ENCODE measurements at regions not wholly inside any gene's neighbourhood (a gene's known extent, or its start where the extent isn't known, plus 50 kb on each side); places are given as distances from the start of the nearest gene placed in this dataset.

GRCh38 chr9:706606-707459 is 134.7 kb upstream of the DMRT1 start:
- Histone ChIP-seq H3K9me3 (ENCODE audit: control insufficient read depth, low read length) (no peaks in the 10 kb centered on the region), H3K36me3 (ENCODE audit: control insufficient read depth, insufficient read depth, low read length) (peaks cover 2% of the 10 kb centered on the region), H3K4me1 (ENCODE audit: control insufficient read depth, insufficient read depth, low read length) (peaks cover 8% of the 10 kb centered on the region), H3K27me3 (ENCODE audit: control insufficient read depth, insufficient read depth, low read length) (no peaks in the 10 kb centered on the region), H3K9ac (ENCODE audit: low read length) (peak overlapping the region; percentile 4), H3K4me3 (ENCODE audit: low read length) (peak overlapping the region; percentile 61)

GRCh38 chr9:708182-708550 is 133.3 kb upstream of the DMRT1 start:
- H3K4me1 ChIP-seq (ENCODE audit: control insufficient read depth, insufficient read depth, low read length) = peaks cover 8% of the 10 kb centered on the region
- no peaks in the 10 kb centered on the region for H3K9me3 ChIP-seq (ENCODE audit: control insufficient read depth, low read length)
- peaks cover 10% of the 10 kb centered on the region for H3K36me3 ChIP-seq (ENCODE audit: control insufficient read depth, insufficient read depth, low read length)
- peak overlapping the region; percentile 42 for H3K9ac ChIP-seq (ENCODE audit: low read length)
- H3K27me3 ChIP-seq (ENCODE audit: control insufficient read depth, insufficient read depth, low read length) = no peaks in the 10 kb centered on the region
- peak overlapping the region; percentile 5 for H3K4me3 ChIP-seq (ENCODE audit: low read length)

DNA sequence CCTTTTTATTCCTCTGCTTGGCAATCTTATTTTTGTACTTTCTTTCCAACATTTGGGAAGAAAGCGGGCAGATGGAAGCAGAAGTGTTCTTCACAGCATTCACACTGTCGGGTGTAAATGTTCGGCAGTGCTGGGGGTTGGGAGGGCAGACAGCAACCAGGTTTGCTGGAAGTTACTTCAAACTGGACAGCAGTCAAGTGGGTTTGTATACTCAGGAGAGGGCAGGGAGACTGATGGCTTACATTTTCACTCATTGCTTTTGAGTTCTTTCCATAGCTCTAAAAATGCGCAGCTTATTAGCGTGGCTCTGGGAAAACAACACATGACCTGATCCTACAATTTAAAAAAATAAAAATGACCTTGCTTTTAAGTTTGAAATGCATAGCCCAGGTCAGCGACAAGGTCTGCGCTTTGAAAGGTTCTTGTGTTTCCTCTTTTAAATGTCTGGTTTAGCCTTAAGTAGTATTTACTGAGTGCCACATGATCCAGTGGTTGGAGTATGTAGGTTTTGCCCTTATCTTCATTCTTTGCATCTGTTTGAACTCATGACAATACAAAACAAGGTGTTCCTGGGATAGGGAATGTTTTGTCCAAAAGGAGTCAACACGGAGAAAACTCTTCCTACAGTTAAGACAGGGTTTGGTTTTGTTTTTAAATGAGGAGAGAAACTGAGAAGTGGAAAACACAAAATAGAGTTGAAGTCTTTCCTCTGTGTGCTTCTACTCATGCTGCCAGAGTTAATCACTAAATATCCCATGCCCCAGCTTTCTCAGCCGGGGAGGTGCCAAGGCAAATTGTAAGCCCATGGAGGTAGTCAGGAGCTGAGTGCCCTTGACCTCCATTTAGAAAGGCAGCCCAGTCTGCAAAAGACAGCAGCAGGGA is 132.7 kb upstream of the DMRT1 start:
- peak overlapping the region; percentile 5 for H3K4me3 ChIP-seq (ENCODE audit: low read length)
- H3K9me3 ChIP-seq (ENCODE audit: control insufficient read depth, low read length) = no peaks in the 10 kb centered on the region
- H3K27me3 ChIP-seq (ENCODE audit: control insufficient read depth, insufficient read depth, low read length) = no peaks in the 10 kb centered on the region
- H3K36me3 ChIP-seq (ENCODE audit: control insufficient read depth, insufficient read depth, low read length) = peaks cover 12% of the 10 kb centered on the region
- peak overlapping the region; percentile 42 for H3K9ac ChIP-seq (ENCODE audit: low read length)
- peaks cover 8% of the 10 kb centered on the region for H3K4me1 ChIP-seq (ENCODE audit: control insufficient read depth, insufficient read depth, low read length)

- no peaks in the 10 kb centered on the region for H3K27me3 ChIP-seq (ENCODE audit: control insufficient read depth, insufficient read depth, low read length)
- H3K9ac ChIP-seq (ENCODE audit: low read length) = no peak overlapping the region
- H3K4me1 ChIP-seq (ENCODE audit: control insufficient read depth, insufficient read depth, low read length) = peaks cover 8% of the 10 kb centered on the region
- H3K9me3 ChIP-seq (ENCODE audit: control insufficient read depth, low read length) = no peaks in the 10 kb centered on the region
- no peak overlapping the region for H3K4me3 ChIP-seq (ENCODE audit: low read length)
- peaks cover 12% of the 10 kb centered on the region for H3K36me3 ChIP-seq (ENCODE audit: control insufficient read depth, insufficient read depth, low read length)
Measured at GRCh38 chr9:710951-711745, 130.3 kb upstream of the DMRT1 start.

DNA sequence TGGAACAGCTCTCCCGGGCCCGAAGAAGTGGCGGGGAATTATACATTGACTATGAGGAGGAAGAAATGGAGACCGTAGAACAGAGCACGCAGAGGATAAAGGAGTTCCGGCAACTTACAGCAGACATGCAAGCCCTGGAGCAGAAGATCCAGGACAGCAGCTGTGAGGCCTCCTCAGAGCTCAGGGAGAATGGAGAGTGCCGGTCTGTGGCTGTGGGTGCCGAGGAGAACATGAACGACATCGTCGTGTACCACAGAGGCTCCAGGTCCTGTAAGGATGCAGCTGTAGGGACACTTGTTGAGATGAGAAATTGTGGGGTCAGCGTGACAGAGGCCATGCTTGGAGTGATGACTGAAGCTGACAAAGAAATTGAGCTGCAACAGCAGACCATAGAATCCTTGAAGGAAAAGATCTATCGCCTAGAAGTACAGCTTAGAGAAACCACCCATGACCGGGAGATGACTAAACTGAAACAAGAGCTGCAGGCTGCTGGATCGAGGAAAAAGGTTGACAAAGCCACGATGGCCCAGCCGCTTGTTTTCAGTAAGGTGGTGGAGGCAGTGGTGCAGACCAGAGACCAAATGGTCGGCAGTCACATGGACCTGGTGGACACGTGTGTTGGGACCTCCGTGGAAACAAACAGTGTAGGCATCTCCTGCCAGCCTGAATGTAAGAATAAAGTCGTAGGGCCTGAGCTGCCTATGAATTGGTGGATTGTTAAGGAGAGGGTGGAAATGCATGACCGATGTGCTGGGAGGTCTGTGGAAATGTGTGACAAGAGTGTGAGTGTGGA is 129.5 kb upstream of the DMRT1 start:
- Histone ChIP-seq H3K4me3 (ENCODE audit: low read length) (no peak overlapping the region), H3K27me3 (ENCODE audit: control insufficient read depth, insufficient read depth, low read length) (no peaks in the 10 kb centered on the region), H3K4me1 (ENCODE audit: control insufficient read depth, insufficient read depth, low read length) (peaks cover 8% of the 10 kb centered on the region), H3K9ac (ENCODE audit: low read length) (no peak overlapping the region), H3K36me3 (ENCODE audit: control insufficient read depth, insufficient read depth, low read length) (peaks cover 12% of the 10 kb centered on the region), H3K9me3 (ENCODE audit: control insufficient read depth, low read length) (no peaks in the 10 kb centered on the region)

- H3K27me3 ChIP-seq (ENCODE audit: control insufficient read depth, insufficient read depth, low read length) = no peaks in the 10 kb centered on the region
- H3K4me1 ChIP-seq (ENCODE audit: control insufficient read depth, insufficient read depth, low read length) = peaks cover 8% of the 10 kb centered on the region
- H3K9ac ChIP-seq (ENCODE audit: low read length) = no peak overlapping the region
- H3K9me3 ChIP-seq (ENCODE audit: control insufficient read depth, low read length) = no peaks in the 10 kb centered on the region
- peaks cover 12% of the 10 kb centered on the region for H3K36me3 ChIP-seq (ENCODE audit: control insufficient read depth, insufficient read depth, low read length)
- no peak overlapping the region for H3K4me3 ChIP-seq (ENCODE audit: low read length)
Measured at GRCh38 chr9:712643-713042, 128.9 kb upstream of the DMRT1 start.

DNA sequence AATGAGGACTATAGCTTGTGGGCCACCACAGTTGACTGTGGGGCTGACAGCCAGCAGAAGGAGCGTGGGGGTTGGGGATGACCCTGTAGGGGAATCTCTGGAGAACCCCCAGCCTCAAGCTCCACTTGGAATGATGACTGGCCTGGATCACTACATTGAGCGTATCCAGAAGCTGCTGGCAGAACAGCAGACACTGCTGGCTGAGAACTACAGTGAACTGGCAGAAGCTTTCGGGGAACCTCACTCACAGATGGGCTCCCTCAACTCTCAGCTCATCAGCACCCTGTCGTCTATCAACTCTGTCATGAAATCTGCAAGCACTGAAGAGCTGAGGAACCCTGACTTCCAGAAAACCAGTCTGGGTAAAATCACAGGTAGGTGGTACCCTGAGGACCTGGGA is 128.4 kb upstream of the DMRT1 start:
- Histone ChIP-seq H3K27me3 (ENCODE audit: control insufficient read depth, insufficient read depth, low read length) (no peaks in the 10 kb centered on the region), H3K9ac (ENCODE audit: low read length) (no peak overlapping the region), H3K4me3 (ENCODE audit: low read length) (no peak overlapping the region), H3K9me3 (ENCODE audit: control insufficient read depth, low read length) (no peaks in the 10 kb centered on the region), H3K4me1 (ENCODE audit: control insufficient read depth, insufficient read depth, low read length) (peaks cover 8% of the 10 kb centered on the region), H3K36me3 (ENCODE audit: control insufficient read depth, insufficient read depth, low read length) (peaks cover 12% of the 10 kb centered on the region)

DNA sequence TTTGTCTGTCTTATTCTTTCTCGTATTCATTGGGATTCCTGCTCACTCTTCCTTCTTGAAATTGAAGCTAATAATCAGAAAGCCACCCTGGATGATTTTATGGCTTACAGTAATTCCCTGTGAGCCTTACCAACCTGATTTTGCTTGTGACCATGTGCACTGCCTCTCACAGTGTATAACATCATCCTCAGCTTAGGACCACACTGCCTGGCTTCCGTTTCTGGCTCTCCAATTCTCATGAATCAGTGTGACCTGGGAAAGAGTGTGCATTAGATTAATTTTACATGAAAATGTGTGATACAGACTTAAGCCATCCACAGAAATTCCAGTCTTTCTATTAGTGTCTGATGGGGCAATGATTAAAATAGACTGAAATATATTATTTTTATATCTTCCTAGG is 126.8 kb upstream of the DMRT1 start:
- no peaks in the 10 kb centered on the region for H3K9me3 ChIP-seq (ENCODE audit: control insufficient read depth, low read length)
- peaks cover 12% of the 10 kb centered on the region for H3K36me3 ChIP-seq (ENCODE audit: control insufficient read depth, insufficient read depth, low read length)
- H3K4me1 ChIP-seq (ENCODE audit: control insufficient read depth, insufficient read depth, low read length) = no peaks in the 10 kb centered on the region
- H3K27me3 ChIP-seq (ENCODE audit: control insufficient read depth, insufficient read depth, low read length) = no peaks in the 10 kb centered on the region
- no peak overlapping the region for H3K4me3 ChIP-seq (ENCODE audit: low read length)
- H3K9ac ChIP-seq (ENCODE audit: low read length) = no peak overlapping the region

GRCh38 chr9:715300-715699 is 126.2 kb upstream of the DMRT1 start:
- Histone ChIP-seq H3K9me3 (ENCODE audit: control insufficient read depth, low read length) (no peaks in the 10 kb centered on the region), H3K4me1 (ENCODE audit: control insufficient read depth, insufficient read depth, low read length) (no peaks in the 10 kb centered on the region), H3K9ac (ENCODE audit: low read length) (no peak overlapping the region), H3K4me3 (ENCODE audit: low read length) (no peak overlapping the region), H3K27me3 (ENCODE audit: control insufficient read depth, insufficient read depth, low read length) (no peaks in the 10 kb centered on the region), H3K36me3 (ENCODE audit: control insufficient read depth, insufficient read depth, low read length) (peaks cover 12% of the 10 kb centered on the region)

GRCh38 chr9:715743-716400 is 125.6 kb upstream of the DMRT1 start:
- H3K9ac ChIP-seq (ENCODE audit: low read length) = no peak overlapping the region
- H3K4me1 ChIP-seq (ENCODE audit: control insufficient read depth, insufficient read depth, low read length) = no peaks in the 10 kb centered on the region
- no peaks in the 10 kb centered on the region for H3K9me3 ChIP-seq (ENCODE audit: control insufficient read depth, low read length)
- no peak overlapping the region for H3K4me3 ChIP-seq (ENCODE audit: low read length)
- no peaks in the 10 kb centered on the region for H3K27me3 ChIP-seq (ENCODE audit: control insufficient read depth, insufficient read depth, low read length)
- H3K36me3 ChIP-seq (ENCODE audit: control insufficient read depth, insufficient read depth, low read length) = peaks cover 12% of the 10 kb centered on the region

DNA sequence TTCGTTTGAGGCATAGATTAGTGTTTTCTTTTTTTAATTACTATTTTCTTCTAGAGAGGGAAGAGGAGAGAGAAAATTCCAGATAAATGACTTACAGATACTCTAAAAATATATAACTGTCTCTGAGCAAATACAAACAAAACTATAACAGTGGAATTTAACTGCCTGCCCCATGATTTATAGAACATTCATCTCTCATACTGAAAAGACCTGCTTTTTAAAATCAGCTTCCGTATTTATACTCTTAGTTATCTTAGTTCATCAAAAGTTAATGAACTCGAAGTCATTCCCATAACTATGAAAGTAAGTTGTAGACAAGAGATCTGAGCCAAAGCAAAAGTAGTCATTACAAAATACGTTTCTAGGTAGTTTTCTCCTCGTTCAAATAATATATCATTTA is 123.8 kb upstream of the DMRT1 start:
- no peaks in the 10 kb centered on the region for H3K4me1 ChIP-seq (ENCODE audit: control insufficient read depth, insufficient read depth, low read length)

More for the DNA sequence above, 123.8 kb upstream of the DMRT1 start:
- Histone ChIP-seq H3K9ac (ENCODE audit: low read length) (no peak overlapping the region), H3K4me3 (ENCODE audit: low read length) (no peak overlapping the region), H3K36me3 (ENCODE audit: control insufficient read depth, insufficient read depth, low read length) (peaks cover 4% of the 10 kb centered on the region), H3K9me3 (ENCODE audit: control insufficient read depth, low read length) (no peaks in the 10 kb centered on the region), H3K27me3 (ENCODE audit: control insufficient read depth, insufficient read depth, low read length) (no peaks in the 10 kb centered on the region)
